Right forelimb (tissue), 1 donor: ENCODE measurements at regions not wholly inside any gene's neighbourhood (a gene's known extent, or its start where the extent isn't known, plus 50 kb on each side); places are given as distances from the start of the nearest gene placed in this dataset.

Experiments
- DNase-seq: peaks from one replicate; pipeline ENCODE4 v3.0.0-alpha.2; 2018

DNA sequence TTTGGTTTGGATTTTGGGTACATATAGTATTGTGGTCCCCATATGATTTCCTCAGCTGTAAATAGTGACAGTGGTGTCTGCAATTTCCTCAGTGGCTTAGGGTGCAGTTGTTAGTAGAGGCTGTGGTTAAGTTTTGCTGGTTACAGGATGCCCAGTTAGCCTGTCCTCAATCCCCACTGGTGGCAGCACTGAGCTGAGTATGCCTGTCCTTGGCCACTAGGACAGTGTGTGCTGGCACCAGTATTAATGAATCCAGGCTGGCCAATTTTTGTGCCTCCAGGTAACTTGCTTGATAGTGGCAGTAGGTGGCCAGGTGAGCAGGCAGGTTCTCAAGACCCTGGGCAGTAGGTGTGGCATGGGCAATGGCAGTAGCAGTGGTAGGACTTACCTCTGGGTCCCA is 973.1 kb downstream of the TMEM182 start:
- no peak for DNase-seq

DNA sequence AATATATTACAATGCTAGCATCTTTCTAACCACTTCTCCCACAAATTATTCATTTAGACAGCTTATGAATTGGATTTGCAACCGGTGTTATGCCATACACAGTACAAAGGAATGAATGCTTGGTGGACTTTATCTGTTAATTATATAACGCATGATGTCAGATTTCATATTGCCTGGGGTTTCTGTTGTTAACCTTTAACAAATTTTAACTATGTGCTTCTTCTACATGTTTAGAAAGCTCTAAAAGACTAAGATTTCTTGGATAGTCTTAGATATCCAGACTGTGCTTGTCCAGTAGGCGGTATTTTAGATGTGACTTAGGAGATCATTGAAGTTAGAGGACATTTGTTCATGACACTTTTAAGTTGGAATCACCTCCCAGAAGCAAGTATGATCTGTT is 976.3 kb downstream of the TMEM182 start:
- no peak for DNase-seq

DNA sequence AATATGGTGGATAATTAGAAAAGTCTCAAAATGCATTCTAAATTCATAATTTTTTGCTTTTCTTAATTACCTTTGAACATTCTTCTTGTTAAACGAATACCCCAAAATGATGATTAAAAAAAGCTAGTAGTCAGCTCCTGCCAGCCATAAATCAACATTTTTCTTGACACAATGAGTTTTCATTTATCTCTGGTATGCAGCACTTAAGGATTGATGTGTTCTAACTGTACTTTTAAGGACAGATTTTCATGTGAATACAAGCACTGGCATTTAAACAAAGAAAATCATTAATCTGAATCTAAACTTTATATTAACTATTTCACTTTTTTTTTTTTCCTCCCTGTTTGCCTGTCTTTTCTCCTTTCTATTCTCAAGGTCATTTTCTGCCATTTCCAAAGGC is 976.8 kb downstream of the TMEM182 start:
- DNase-seq, result no peak

DNA sequence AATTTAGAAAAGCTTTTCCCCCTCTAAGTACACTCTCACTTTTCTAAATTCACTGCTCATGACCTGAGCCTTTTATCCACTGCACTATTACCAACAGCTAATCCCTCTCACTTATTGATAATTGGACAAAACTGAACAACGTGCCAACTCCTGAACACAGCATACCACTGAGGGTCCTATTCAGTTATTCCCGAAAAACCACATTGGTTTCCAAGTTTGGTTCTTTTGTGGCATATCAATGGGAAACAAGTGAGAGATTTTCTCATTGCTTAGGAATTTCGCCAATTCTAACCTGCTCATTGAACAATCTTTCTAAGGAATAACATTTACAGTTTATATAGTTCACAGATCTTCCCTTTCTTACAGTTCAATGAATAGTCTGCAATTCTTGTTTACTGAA is 977.4 kb downstream of the TMEM182 start:
- DNase-seq, result no peak

DNA sequence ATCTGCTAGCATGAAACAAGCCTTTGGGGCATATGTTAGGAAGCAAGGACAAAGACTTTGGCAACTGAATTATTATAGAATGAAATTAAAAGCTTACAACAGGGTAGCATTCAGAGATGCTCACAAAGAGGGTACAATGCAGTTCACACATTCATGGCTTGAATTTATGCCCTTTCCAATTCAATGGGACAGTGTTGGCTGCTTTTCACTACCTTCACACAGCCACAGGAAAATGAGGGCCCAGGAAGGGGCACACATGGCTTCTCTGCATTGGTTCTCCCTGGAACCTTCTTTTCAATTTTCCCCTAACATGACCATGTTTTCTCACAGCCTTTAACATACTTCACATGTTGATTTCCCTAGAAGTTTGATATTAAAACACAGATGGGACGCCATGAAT is 978.1 kb downstream of the TMEM182 start:
- DNase-seq, result no peak

DNA sequence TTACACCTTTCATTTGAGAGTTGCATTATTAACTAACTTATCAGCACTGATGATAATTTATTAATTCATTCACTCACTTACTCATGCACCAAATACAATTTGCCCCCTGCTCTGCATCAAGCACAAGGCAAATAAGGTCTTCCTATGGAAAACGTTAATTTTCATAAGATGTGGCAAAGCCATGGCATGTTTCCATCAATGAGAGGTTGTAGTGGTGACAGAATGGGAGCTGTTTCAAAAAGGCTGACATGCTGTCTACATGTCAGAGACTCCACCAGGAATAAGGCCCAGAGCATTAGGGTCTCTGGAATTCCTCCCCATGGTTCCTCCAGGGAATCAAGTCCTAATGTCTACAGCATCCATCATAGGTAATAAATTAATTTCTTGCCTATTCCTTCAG is 978.8 kb downstream of the TMEM182 start:
- no peak for DNase-seq

DNA sequence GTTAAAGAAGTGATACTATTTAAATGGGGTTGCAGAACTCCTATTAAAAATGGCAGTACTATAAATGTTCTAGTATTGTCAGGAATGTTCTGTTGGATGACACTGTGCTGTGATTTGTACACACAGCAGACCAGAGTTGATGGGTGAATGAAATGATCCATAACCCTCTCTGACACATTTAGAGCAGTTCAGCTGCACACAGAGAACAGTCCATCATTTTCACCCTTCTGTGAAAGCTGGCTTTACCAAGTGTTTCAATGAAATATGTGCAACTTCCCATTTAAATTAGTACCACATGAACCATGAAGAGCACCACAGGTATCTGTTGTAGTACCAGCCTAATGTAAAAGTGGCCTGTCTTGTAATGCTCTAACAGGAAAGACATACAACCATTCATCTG is 981.4 kb downstream of the TMEM182 start:
- DNase-seq, result no peak

DNA sequence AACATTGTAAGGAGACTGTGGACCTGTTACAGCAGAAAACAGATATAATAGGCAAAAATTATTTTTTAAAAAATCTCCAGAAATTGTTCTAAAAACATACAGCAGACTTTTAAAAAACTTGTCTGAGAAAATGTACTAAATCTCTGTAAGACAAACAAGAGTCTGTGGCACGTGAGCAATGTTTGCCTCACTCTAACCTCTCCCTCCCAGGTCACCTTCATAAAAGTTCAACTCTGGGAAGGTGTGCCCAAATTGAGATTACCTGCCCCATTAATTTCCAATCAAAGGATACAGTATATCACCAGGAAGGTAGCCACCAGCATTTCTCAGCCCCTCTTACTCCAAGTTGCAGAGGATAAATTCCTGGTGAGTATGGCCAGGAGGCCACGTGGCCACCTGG is 992.7 kb downstream of the TMEM182 start:
- no peak for DNase-seq

DNA sequence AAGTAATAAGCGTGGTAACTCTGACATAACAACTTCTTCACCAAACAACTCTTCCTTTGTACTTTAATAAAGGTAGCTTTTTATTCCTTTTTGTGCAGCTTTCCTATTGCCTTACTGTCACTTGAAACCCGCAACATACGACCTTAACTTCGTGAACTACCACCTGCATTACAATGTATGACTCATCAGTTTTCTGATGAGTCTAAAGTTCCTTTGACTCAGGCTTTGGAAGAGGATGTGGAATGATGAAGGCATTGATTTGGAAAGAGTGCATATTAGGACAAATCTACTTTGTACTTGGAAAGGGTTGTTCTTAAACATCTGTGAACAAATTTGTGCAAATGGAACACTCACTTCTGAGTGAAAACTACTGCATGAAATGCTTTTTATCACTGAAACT is 1012.1 kb downstream of the TMEM182 start:
- no peak for DNase-seq

DNA sequence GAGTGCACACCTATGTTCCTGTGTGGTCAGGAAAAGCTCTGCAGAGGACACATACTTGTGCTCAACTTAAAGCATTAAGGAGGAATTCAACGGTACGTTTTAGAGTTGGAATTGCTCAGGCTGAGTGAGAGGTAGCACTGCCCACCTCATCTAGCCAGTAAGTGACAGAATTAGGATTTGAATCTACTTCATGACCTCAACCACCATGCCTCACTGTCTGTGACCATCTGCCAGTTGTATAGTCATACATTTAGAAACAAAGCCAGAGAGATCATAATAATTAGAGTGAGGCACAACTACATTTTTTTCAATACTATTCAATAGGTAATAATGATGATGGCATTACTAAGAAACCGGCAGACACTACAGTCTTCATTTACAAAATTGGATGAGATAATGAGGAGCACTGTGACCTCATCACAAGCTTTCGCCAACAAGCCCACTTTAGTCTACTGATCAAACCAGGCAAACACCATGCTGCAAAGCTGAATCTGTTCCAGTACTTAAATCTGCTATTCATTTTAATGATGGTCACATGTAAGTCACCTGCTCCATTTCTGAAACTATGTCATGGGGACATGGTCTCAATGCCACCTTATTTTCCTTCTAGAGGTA is 1018.4 kb downstream of the TMEM182 start:
- DNase-seq, result no peak

DNA sequence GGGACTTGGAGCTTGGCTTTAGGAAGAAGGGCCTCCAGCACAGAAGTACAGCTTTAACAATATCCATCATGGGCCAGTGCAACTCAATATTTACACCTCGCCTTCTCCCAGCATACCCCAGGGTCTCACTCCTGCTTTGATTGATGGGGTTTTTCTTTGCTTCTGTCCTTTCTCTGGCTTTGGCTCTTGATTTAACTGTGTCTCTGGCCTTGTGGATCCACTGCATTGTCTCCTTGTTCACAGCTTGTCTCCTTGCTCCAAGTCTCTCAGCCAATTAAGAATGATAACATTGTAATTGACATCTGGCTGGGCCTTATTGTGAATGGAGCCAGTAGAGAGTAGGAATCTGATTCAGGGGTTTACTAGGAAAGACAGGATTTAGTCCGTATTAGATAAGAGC is 1019.5 kb downstream of the TMEM182 start:
- DNase-seq, result no peak

DNA sequence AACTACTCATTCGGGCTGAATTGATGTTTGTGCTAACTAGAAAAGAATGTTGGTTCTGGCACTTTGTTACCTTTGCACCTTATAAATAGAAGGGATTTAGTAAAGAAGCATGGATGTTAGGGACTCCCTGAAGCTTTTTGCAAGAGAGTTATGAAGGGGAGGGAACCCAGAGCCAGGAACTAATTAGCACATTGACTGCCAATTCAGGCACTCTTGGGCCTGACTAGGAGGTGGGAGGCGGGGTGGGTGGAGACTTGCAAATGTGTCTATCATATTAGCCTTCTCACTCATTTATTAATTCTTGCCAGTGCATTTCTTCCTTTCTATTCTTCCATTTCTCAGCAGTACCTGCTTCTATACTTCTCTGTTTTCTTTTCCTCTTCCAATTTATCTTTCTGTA is 1022.4 kb downstream of the TMEM182 start:
- no peak for DNase-seq

DNA sequence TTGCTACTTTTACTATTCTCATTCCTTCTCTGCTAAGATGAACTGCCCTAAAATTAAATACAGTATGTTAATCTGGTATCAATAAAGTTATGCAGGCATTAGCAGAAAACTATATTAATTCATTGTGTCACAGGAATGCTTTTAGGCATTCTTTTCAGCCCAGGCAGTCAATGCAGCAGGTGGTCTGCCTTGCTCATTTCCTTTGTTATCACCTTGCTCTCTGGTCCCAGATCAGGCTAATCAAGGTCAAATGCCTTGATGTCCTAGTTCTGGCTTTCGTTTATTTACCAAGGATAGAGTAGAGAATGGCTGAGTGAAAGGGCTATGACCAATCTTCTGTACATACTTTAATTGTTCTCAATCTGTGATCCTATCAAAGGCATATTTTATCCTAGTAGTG is 1023.6 kb downstream of the TMEM182 start:
- no peak for DNase-seq

DNA sequence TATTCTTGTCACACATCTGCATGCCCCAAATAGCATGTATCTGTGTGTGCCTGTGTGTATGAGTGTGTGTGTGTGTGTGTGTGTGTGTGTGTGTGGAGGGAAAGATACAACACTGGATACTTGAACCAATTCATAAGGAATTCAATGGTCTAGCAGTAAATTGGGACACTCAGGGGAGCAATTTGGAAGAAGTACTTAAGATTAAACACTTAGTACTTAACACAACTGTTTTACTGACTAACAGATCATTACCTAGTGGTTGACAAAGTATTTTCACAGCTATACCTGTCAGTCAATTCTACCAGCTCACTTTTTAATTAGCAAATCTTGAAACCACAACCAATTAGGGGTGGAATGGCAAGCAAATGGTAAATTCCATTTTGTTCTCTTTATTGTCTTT is 1024.1 kb downstream of the TMEM182 start:
- DNase-seq, result no peak

DNA sequence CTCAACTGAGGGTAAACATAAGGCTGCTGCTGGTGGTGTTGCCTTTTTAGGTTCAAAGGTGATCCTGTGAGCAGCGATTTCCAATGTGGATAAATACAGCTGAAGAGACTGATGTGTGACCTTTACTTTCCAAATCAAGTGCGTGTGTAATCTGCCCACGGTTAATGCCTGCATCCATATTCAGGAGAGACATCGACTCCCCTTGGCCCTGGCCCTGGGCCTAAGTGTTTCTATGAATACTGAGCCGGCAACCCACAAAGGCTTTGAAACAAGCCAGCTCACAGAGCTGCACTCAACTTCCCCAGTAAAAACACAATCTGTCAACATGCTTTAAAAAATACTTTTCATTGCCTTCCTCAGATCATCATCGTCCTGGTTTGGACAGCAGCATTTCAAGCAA is 1026.6 kb downstream of the TMEM182 start:
- DNase-seq, result no peak

DNA sequence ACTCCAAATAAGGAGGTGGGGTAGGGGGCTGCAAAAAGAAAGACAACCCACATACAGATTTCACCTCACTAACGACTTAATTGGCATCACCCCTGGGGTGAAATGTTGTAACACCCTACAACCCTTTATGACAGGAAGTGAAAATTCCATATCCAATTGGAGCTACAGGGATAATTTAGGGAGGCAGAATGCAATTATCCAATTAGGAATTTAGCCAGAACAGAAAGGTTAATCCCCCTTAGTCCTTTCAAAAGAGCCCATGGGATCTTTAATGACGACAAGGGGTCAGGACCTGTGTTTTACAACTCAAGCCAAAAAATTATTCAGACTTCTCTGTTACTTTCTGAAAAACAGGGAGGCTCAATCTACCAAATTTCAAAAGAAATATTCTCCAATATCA is 1027.1 kb downstream of the TMEM182 start:
- DNase-seq, result no peak

DNA sequence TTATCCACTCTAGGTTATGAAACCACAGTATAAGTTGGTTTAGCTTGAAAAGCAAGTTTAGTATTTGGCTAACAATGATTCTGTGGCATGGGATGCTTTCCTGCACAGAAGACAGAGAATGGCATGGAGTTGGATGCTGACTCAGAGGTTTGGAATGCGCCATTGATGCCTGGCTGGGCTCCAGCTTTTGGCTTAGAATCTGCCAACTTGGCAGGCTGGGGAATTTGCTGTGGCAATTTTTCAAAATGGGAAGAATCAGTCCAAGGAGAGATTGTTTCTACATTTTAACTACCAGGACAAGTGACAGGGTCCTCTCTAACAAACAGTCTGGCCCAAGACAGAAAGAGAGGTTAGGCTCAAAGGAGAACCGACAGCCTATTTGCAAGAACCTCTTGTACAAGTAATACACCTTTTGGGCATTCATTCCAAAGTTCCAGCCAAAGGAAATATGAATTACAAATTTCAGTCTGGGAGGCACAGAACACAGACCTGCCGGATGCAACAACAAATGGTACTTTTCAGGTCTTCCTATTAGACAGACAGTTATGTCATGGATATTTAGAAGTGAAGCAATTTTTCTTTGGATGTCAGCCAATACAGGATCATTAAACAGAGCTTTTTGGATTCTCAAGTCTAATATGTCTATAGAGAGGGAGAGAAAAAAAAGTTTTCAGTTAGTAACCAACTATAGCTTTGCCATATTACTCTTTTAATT is 1027.7 kb downstream of the TMEM182 start:
- DNase-seq, result peak; percentile 60

DNA sequence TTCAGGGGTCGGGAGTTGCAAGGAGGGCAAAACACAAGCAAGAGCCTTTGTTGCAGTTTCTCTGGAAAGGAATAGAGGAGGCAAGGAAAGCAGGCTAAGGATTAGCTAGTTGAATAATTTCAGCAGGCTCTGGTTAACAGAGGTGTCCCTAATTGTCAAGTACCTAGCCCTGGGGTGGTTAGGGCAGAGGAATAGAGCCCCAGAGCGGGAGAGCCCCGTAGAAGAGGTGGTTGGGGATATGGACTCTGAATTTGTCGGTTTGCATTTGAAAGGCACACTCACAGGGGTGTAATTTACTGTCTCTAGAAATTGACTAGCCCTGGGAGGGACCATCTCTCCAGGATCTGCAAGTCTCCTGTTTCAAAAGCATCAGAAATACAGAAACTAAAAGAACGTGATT is 1030.2 kb downstream of the TMEM182 start:
- no peak for DNase-seq

DNA sequence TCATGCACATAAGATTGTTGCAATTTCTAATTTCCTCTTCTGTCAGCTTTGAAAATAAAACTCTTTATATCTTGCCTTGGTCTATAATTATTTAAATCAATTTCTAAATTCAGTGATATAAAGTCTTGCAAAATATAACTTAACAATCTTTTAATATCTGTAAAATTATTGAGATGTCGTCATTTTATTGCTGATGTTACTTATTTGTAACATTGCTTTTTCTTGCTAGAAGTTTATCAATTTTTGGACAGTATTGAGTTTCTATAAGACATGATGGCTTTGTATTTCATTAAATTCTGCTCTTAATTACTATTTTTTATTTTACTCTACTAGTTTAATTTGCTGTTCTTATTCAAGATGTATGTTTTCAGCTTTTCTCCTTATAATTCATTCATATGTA is 1036.5 kb downstream of the TMEM182 start:
- no peak for DNase-seq

DNA sequence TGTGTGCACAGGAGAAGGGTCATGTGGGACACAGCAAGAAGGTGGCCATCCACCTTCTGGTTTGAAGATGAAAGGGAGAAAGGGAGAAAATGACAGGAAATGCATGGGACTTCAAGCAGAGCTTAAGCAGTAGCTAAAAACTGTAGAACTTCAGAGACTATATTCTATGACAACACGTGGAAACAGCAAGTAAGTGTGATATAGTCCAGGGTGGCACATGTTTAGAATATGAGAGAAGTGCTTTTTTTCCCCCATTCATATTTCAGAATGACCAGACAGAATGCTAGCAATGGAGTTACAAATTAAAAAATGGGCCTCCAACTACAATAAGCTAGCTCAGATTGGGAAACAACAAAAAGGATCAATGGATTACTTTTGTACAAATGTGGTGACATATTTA is 1042.2 kb downstream of the TMEM182 start:
- no peak for DNase-seq

DNA sequence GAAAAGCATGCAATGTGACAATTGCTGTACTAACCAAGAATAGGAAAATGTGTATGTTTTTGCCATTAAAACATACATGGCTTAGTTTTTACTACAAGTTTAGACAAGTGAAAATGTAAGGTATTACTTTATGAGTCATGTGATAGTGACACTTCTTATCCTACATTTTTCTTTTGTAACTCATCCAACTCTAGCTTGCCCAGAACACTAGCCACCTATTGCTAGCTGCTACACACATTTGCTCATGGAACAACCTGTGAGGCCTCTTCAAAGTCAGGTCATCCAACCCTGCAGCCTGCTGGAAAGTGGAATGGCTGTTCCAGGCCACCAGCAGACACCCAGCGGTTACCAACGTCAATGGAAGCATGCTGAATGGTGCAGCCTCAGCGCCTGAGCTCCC is 1043.9 kb downstream of the TMEM182 start:
- DNase-seq, result no peak

DNA sequence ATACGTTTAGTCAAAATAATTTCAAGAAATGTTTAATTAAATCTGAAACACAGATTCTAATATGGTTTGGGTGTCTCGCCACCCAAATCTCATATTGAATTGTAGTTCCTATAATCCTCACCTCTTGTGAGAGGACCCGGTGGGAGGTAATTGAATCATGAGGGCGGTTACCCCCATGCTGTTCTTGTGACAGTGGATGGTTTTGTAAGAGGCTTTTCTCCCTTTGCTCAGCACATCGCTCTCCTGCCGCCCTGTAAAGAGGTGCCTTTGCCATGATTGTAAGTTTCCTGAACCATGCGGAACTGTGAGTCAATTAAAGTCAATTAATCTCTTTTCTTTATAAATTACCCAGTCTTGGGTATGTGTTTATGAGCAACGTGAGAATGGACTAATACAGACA is 1045.1 kb upstream of the POU3F3 start:
- DNase-seq, result no peak

DNA sequence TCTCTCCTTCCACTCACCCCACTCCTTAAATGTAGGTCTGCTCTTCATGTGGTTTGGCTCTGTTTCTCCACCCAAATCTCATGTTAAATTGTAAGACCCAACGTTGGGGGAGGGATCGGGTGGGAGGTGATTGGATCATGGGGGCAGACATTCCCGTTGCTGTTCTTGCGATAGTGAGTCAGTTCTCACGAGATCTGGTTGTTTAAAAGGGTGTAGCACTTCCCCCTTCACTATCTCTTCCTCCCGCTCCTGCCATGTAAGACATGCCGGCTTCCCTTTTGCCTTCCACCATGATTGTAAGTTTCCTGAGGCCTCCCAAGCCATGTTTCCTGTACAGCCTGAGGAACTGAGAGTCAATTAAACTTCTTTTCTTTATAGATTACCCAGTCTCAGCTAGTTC is 1044.5 kb upstream of the POU3F3 start:
- no peak for DNase-seq

DNA sequence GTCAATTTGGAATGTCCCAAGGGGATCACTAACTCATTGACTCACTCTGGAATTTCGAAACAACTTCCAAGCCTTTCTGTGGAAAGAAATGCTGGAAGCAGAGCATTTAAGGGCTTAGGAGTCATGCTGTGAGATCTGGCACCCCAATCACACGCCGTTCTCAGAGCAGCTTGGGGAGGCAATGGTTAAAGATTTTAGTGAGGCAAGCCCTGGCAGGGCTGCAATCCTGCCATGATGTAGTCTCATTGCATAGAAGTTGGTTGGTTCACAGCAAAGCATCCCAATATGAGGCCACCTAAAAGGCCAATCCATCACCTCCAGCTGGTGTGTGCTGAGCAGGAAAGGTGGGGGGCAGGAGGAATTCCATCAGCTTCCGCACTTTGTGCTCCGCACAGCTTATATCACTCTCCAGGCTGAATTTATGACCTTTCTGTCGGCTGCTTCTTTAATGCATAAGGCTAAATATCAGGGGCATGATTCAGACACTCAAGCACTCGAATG is 1043.9 kb upstream of the POU3F3 start:
- no peak for DNase-seq

DNA sequence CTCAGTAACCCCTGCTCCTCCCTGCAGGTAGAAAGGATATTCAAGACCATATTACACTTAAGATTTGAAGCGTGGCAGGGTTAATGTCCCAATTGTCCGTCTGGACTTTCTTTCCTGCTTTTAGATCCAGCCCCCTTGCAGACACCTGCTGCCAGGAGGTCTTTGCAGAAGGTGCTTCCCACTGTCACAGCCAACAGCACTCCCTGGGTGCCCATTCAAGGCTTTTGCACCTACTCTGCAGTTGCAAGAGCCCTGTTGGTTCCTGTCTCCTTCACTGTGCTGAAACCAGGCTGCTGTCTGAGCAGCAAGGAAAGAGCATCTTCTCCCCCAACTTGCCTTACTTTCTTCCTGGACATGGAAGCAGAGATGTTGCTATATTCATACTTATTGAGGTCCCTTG is 1043.0 kb upstream of the POU3F3 start:
- no peak for DNase-seq
